IMR-90 (cell line): ENCODE measurements at regions not wholly inside any gene's neighbourhood (a gene's known extent, or its start where the extent isn't known, plus 50 kb on each side); places are given as distances from the start of the nearest gene placed in this dataset.

ENCODE experiments used
- ATAC-seq: fragments of 200-7000 bp; cut with Tn5 transposase; 2 replicates; pipeline ENCODE4 v1.9.1; 2020; ENCODE audit warnings: low read depth, mild to moderate bottlenecking, moderate library complexity
- BruUV-seq: library from RNA; stranded (reverse); fragments of 400-500 nt; replicated peaks from 2 replicates; lab custom pipeline; 2021; lab: Mats Ljungman, UMichigan
- CTCF ChIA-PET: fragments of 300-600 bp; formaldehyde crosslinking; extraction: SDS; loops from one replicate; lab custom pipeline; 2021; ENCODE audit warnings: antibody characterized with exemption; lab: Yijun Ruan, JAX
- POLR2A ChIA-PET: fragments of 300-600 bp; sonication (Branson Sonifier 250); formaldehyde crosslinking; loops from one replicate; lab custom pipeline; 2022; ENCODE audit warnings: antibody characterized with exemption; ENCODE audit not compliant: unreplicated experiment; lab: Charles Lee
- DNase-seq: peaks from one replicate; pipeline ENCODE4 v3.0.0; 2013
- H2AFZ ChIP-seq: replicated peaks from 2 replicates; pipeline ENCODE3; 2013; ENCODE audit warnings: low read length, mild to moderate bottlenecking; ENCODE audit not compliant: poor library complexity
- H2AK5ac ChIP-seq: 2 replicates; pipeline ENCODE4 v1.6.1; 2013; ENCODE audit warnings: low read depth, low read length, inconsistent platforms
- H2AK9ac ChIP-seq: replicated peaks from 2 replicates; pipeline ENCODE3; 2013; ENCODE audit warnings: mild to moderate bottlenecking, low read depth, low read length, moderate library complexity; ENCODE audit not compliant: poor library complexity
- H2BK120ac ChIP-seq: 2 replicates; pipeline ENCODE4 v1.6.1; 2013; ENCODE audit warnings: low read depth, low read length, inconsistent platforms
- H2BK15ac ChIP-seq: 3 replicates; pipeline ENCODE4 v1.6.1; 2013; ENCODE audit warnings: low read depth, low read length, inconsistent platforms
- H2BK20ac ChIP-seq: 2 replicates; pipeline ENCODE4 v1.6.1; 2013; ENCODE audit warnings: low read depth, mild to moderate bottlenecking, inconsistent platforms, low read length, moderate library complexity
- H2BK5ac ChIP-seq: 2 replicates; pipeline ENCODE4 v1.6.1; 2013; ENCODE audit warnings: mild to moderate bottlenecking, low read depth, low read length, inconsistent platforms; ENCODE audit not compliant: poor library complexity, severe bottlenecking
- H3K14ac ChIP-seq: replicated peaks from 2 replicates; pipeline ENCODE4 v1.6.1; 2013; ENCODE audit warnings: low read depth, low read length, inconsistent platforms
- H3K18ac ChIP-seq: 2 replicates; pipeline ENCODE4 v1.6.1; 2013; ENCODE audit warnings: low read depth, low read length, control low read depth
- H3K23ac ChIP-seq: 2 replicates; pipeline ENCODE4 v1.6.1; 2013; ENCODE audit warnings: low read depth, low read length, inconsistent platforms
- H3K27ac ChIP-seq: 2 replicates; pipeline ENCODE4 v1.5.1; 2013; ENCODE audit warnings: mild to moderate bottlenecking, control low read depth, low read length; ENCODE audit not compliant: insufficient read depth
- H3K27me3 ChIP-seq: 2 replicates; pipeline ENCODE4 v1.6.1; 2013; ENCODE audit warnings: low read length; ENCODE audit not compliant: control insufficient read depth, insufficient read depth
- H3K36me3 ChIP-seq: 2 replicates; pipeline ENCODE4 v1.6.1; 2013; ENCODE audit warnings: low read length, mixed read lengths; ENCODE audit not compliant: control insufficient read depth, insufficient read depth
- H3K4ac ChIP-seq: 2 replicates; pipeline ENCODE4 v1.6.1; 2013; ENCODE audit warnings: low read depth, low read length, inconsistent platforms
- H3K4me1 ChIP-seq: 2 replicates; pipeline ENCODE4 v1.6.1; 2013; ENCODE audit warnings: low read length, mixed read lengths; ENCODE audit not compliant: control insufficient read depth, insufficient read depth
- H3K4me2 ChIP-seq: 2 replicates; pipeline ENCODE4 v1.6.1; 2013; ENCODE audit warnings: low read depth, mild to moderate bottlenecking, control low read depth, low read length, moderate library complexity
- H3K4me3 ChIP-seq: 2 replicates; pipeline ENCODE4 v1.5.1; 2013; ENCODE audit warnings: low read depth, mild to moderate bottlenecking, control low read depth, low read length, moderate library complexity; ENCODE audit not compliant: insufficient read depth
- H3K56ac ChIP-seq: 2 replicates; pipeline ENCODE4 v1.6.1; 2013; ENCODE audit warnings: low read length, inconsistent platforms; ENCODE audit not compliant: insufficient read depth; ENCODE audit errors: extremely low read depth
- H3K79me1 ChIP-seq, 2 experiments: 2 replicates each; pipeline ENCODE4 v1.6.1; 2013; ENCODE audit warnings: low read length in 2 of 2, inconsistent platforms in 1 of 2, low read depth in 1 of 2
- H3K9ac ChIP-seq: 2 replicates; pipeline ENCODE4 v1.6.1; 2013; ENCODE audit warnings: low read depth, low read length, control low read depth
- H3K9me1 ChIP-seq: 2 replicates; pipeline ENCODE4 v1.6.1; 2013; ENCODE audit warnings: low read length, inconsistent platforms; ENCODE audit not compliant: insufficient read depth
- H3K9me3 ChIP-seq: 2 replicates; pipeline ENCODE4 v1.6.1; 2013; ENCODE audit warnings: low read length; ENCODE audit not compliant: control insufficient read depth, insufficient read depth
- H4K20me1 ChIP-seq: 2 replicates; pipeline ENCODE4 v1.6.1; 2013; ENCODE audit warnings: low read length, inconsistent platforms; ENCODE audit not compliant: insufficient read depth
- H4K5ac ChIP-seq: 2 replicates; pipeline ENCODE4 v1.6.1; 2013; ENCODE audit warnings: mild to moderate bottlenecking, low read depth, low read length, control low read depth
- H4K8ac ChIP-seq, 2 experiments: 2 replicates each; pipeline ENCODE4 v1.6.1; 2013; ENCODE audit warnings: low read depth in 2 of 2, low read length in 2 of 2, control low read depth in 1 of 2, inconsistent platforms in 1 of 2
- H4K91ac ChIP-seq: 2 replicates; pipeline ENCODE4 v1.6.1; 2013; ENCODE audit warnings: low read depth, low read length, inconsistent platforms; ENCODE audit not compliant: insufficient read depth
- BHLHE40 ChIP-seq: fragments of 150-350 bp; IDR thresholded peaks from 2 replicates; pipeline ENCODE4 v1.6.1; 2016; ENCODE audit warnings: mild to moderate bottlenecking, low read depth, low read length
- CEBPB ChIP-seq: IDR thresholded peaks from 2 replicates; pipeline ENCODE4 v1.6.1; 2012; ENCODE audit warnings: low read depth, low read length, improper control_type of control experiment
- FOS ChIP-seq: fragments of 150-350 bp; IDR thresholded peaks from 2 replicates; pipeline ENCODE4 v1.6.1; 2016; ENCODE audit warnings: low read depth, low read length
- MAZ ChIP-seq: IDR thresholded peaks from 2 replicates; pipeline ENCODE4 v1.6.1; 2012; ENCODE audit warnings: low read depth, mild to moderate bottlenecking, low read length, improper control_type of control experiment, moderate library complexity, borderline replicate concordance
- MXI1 ChIP-seq: IDR thresholded peaks from 2 replicates; pipeline ENCODE4 v1.6.1; 2012; ENCODE audit warnings: low read depth, mild to moderate bottlenecking, low read length, moderate library complexity, borderline replicate concordance
- NFE2L2 ChIP-seq: fragments of 150-350 bp; IDR thresholded peaks from 2 replicates; pipeline ENCODE4 v1.6.1; 2016; ENCODE audit warnings: low read depth, mild to moderate bottlenecking, low read length
- POLR2A ChIP-seq: IDR thresholded peaks from 2 replicates; pipeline ENCODE4 v1.6.1; 2012; ENCODE audit warnings: mild to moderate bottlenecking, low read depth, low read length
- RAD21 ChIP-seq: IDR thresholded peaks from 2 replicates; pipeline ENCODE4 v1.6.1; 2012; ENCODE audit warnings: low read length, improper control_type of control experiment
- RCOR1 ChIP-seq: IDR thresholded peaks from 2 replicates; pipeline ENCODE4 v1.6.1; 2012; ENCODE audit warnings: mild to moderate bottlenecking, low read length, improper control_type of control experiment; ENCODE audit not compliant: insufficient replicate concordance
- RFX5 ChIP-seq: IDR thresholded peaks from 2 replicates; pipeline ENCODE4 v1.8.0; 2012; ENCODE audit warnings: low read depth, mild to moderate bottlenecking, low read length, moderate library complexity
- SMC3 ChIP-seq: fragments of 150-350 bp; IDR thresholded peaks from 2 replicates; pipeline ENCODE4 v1.6.1; 2016; ENCODE audit warnings: low read depth, mild to moderate bottlenecking, antibody characterized with exemption, low read length, moderate library complexity
- WGBS, 2 experiments: methylation state at CpG; one replicate each; pipeline versions ENCODE4 v1.1.5 to v1.1.7; 2013; ENCODE audit warnings: missing lambda C conversion rate in 2 of 2; ENCODE audit not compliant: insufficient read length in 1 of 2; ENCODE audit errors: extremely low coverage in 2 of 2; 5-methylcytosine and 5-hydroxymethylcytosine counted together
- dilution Hi-C: fragments of 300-500 bp; cut with HindIII; formaldehyde crosslinking; loops from one replicate; pipeline ENCODE4 v1.14.3; 2018; ENCODE audit warnings: low sequenced_read_pairs; ENCODE audit not compliant: unreplicated experiment
- in situ Hi-C: fragments of 300-500 bp; cut with MboI; formaldehyde crosslinking; loops from 3 replicates; pipeline ENCODE4 v1.14.3; 2019; ENCODE audit warnings: low sequenced_read_pairs, inconsistent platforms, mixed read lengths
- intact Hi-C: fragments of 100-400 bp; cut with micrococcal nuclease; formaldehyde crosslinking; loops from 2 replicates; pipeline ENCODE4 v1.10.0; 2022
- TF ChIP-seq, protein P1 (sequence below): conservative IDR thresholded peaks from 2 replicates; pipeline ENCODE4 v1.5.1; 2012; ENCODE audit warnings: mild to moderate bottlenecking, low read depth, low read length, improper control_type of control experiment
- TF ChIP-seq, protein P2 (sequence below): fragments of 150-350 bp; IDR thresholded peaks from 2 replicates; pipeline ENCODE4 v1.6.1; 2016; ENCODE audit warnings: low read depth, mild to moderate bottlenecking, low read length, moderate library complexity, borderline replicate concordance
- TF ChIP-seq, protein P3 (sequence below): fragments of 150-350 bp; IDR thresholded peaks from 2 replicates; pipeline ENCODE4 v1.6.1; 2017; ENCODE audit warnings: mild to moderate bottlenecking, antibody characterized with exemption, low read length, low read depth

DNA sequence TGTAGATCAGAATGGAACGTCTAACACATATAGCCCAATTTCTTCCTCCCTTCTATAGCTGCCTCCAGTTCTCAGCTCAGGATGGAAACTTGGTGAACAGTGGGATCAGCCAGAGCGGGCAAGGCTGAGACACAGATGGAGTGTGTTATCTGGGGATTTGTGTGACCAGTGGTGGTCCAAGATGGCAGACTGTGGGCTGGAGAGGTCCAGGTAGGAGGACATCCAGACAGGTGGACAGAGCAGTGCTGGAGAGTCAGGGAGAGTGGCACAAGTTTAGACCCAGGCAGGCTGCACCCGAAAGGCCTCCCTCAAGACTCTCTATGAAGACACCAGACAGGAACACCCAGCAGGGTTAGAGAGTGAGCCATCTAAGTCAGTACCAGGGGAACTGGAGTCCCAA is 116.1 kb upstream of the CPSF6 start:
- Histone ChIP-seq H3K23ac (no peak overlapping the region), H3K27ac (no peak overlapping the region), H2BK20ac (no peak overlapping the region), H3K18ac (no peak overlapping the region), H3K27me3 (peaks cover 15% of the 10 kb centered on the region), H2BK15ac (no peak overlapping the region), H2BK5ac (no peak overlapping the region), H2BK120ac (no peak overlapping the region), H4K5ac (no peak overlapping the region), H3K4me3 (no peak overlapping the region), H4K91ac (no peak overlapping the region), H4K20me1 (no peaks in the 10 kb centered on the region), H4K8ac (no peak overlapping the region), H3K14ac (no peak overlapping the region), H3K36me3 (no peaks in the 10 kb centered on the region), H3K9me3 (no peaks in the 10 kb centered on the region), H2AFZ (no peak overlapping the region), H3K4me2 (no peak overlapping the region), H3K9me1 (no peaks in the 10 kb centered on the region), H2AK5ac (no peak overlapping the region), H3K79me1 (no peaks in the 10 kb centered on the region), H3K4ac (no peak overlapping the region), H2AK9ac (no peak overlapping the region), H3K9ac (no peak overlapping the region), H3K56ac (no peak overlapping the region), H3K4me1 (no peaks in the 10 kb centered on the region)
- ATAC-seq (no peak), DNase-seq (no peak)
- in situ Hi-C loops (no loop called here), dilution Hi-C loops (no loop called here), intact Hi-C loops (no loop called here)
- no TSS peak for BruUV-seq
- ChIA-PET CTCF (interaction anchor here (0.6 kb wide), 1 partner anchor 1585 kb away, joined by 8 read pairs; no protein-coding TSS in a partner anchor), POLR2A (no interaction called here)
- no CpG with 5 or more reads among the region's 3 CpGs for WGBS, 2 experiments
- TF ChIP-seq NFE2L2 (no peak), RCOR1 (no peak), CEBPB (no peak), SMC3 (no peak), RAD21 (no peak), BHLHE40 (no peak), MXI1 (no peak), FOS (no peak), RFX5 (no peak), MAZ (no peak), POLR2A (no peak)
- TF ChIP-seq, protein P1, sequence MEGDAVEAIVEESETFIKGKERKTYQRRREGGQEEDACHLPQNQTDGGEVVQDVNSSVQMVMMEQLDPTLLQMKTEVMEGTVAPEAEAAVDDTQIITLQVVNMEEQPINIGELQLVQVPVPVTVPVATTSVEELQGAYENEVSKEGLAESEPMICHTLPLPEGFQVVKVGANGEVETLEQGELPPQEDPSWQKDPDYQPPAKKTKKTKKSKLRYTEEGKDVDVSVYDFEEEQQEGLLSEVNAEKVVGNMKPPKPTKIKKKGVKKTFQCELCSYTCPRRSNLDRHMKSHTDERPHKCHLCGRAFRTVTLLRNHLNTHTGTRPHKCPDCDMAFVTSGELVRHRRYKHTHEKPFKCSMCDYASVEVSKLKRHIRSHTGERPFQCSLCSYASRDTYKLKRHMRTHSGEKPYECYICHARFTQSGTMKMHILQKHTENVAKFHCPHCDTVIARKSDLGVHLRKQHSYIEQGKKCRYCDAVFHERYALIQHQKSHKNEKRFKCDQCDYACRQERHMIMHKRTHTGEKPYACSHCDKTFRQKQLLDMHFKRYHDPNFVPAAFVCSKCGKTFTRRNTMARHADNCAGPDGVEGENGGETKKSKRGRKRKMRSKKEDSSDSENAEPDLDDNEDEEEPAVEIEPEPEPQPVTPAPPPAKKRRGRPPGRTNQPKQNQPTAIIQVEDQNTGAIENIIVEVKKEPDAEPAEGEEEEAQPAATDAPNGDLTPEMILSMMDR, result no peak
- TF ChIP-seq, protein P2, sequence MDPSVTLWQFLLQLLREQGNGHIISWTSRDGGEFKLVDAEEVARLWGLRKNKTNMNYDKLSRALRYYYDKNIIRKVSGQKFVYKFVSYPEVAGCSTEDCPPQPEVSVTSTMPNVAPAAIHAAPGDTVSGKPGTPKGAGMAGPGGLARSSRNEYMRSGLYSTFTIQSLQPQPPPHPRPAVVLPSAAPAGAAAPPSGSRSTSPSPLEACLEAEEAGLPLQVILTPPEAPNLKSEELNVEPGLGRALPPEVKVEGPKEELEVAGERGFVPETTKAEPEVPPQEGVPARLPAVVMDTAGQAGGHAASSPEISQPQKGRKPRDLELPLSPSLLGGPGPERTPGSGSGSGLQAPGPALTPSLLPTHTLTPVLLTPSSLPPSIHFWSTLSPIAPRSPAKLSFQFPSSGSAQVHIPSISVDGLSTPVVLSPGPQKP, result no peak
- TF ChIP-seq, protein P3, sequence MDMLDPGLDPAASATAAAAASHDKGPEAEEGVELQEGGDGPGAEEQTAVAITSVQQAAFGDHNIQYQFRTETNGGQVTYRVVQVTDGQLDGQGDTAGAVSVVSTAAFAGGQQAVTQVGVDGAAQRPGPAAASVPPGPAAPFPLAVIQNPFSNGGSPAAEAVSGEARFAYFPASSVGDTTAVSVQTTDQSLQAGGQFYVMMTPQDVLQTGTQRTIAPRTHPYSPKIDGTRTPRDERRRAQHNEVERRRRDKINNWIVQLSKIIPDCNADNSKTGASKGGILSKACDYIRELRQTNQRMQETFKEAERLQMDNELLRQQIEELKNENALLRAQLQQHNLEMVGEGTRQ, result no peak
